GM12892 (cell line): ENCODE measurements at regions not wholly inside any gene's neighbourhood (a gene's known extent, or its start where the extent isn't known, plus 50 kb on each side); places are given as distances from the start of the nearest gene placed in this dataset.

Source experiments
- POLR2A ChIP-seq: IDR thresholded peaks from 2 replicates; pipeline ENCODE4 v1.6.1; 2011; ENCODE audit warnings: low read depth, low read length, control low read depth
- POLR2AphosphoS5 ChIP-seq: IDR thresholded peaks from 2 replicates; pipeline ENCODE4 v1.6.1; 2011; ENCODE audit warnings: low read depth, low read length, control low read depth
- TAF1 ChIP-seq: IDR thresholded peaks from 2 replicates; pipeline ENCODE4 v1.6.1; 2011; ENCODE audit warnings: low read depth, mild to moderate bottlenecking, control low read depth, low read length, borderline replicate concordance

- TF ChIP-seq POLR2AphosphoS5 (no peak), POLR2A (no peak), TAF1 (no peak)
Observed at GRCh38 chr3:103057487-103057886, 622.7 kb downstream of the ZPLD1 start.
